GF-D8 (cell line): ENCODE measurements at regions not wholly inside any gene's neighbourhood (a gene's known extent, or its start where the extent isn't known, plus 50 kb on each side); places are given as distances from the start of the nearest gene placed in this dataset.

Experiments used
- DNase-seq: peaks from one replicate; lab custom pipeline; 2025; lab: John Stamatoyannopoulos, UW

DNA sequence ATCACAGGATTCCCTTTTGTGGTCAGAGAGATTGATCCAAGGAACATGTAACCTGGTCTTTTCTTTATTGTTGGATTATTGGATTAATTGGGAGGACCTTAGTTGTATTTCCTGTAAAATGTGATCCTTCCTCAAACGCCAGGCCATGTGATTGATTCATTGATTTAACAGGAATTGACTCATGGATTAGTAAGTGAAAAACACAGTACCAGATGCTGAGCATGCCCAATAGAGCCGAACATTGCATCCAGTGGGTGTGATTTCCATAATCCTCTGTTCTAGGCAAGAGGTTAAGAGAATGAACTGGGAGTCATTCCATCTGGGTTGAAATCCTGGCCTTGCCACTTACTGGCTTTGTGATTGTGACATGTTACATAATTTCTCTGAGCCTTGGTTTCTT lies 522.3 kb downstream of the MAT2B start:
- DNase-seq = no peak

DNA sequence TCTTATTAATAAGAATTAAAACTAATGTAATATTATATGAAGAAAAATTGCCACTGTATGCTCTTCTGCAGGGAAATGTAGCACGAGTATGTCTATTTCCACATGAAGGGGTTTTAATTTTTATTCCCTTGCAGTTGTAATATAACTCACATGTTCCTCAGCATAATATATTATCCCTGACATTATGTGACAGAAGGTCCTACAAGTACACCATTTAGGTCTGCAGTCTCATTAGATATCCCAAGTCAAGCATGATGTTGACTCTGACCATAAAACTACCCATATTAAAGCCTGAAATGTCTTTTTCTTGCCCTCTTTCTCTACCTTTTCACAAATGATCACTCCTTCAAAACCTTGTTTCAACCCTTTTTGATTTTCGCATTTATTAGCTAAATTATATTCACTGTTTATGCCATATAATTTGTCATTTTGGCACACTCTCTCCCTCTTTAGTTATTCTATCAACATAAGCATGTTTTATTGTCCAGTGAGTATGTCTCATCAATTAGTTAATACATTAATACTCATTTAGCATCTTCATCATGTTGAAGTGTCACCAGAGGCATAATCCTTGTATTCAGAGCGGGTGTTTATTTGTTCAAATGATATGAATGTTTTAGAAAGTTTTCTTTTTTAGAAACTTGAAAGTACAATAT lies 532.8 kb downstream of the MAT2B start:
- no peak for DNase-seq

- no peak for DNase-seq
Observed at GRCh38 chr5:164041105-164041504, 535.7 kb downstream of the MAT2B start.

- DNase-seq = no peak
Observed at GRCh38 chr5:164048359-164048926, 543.0 kb downstream of the MAT2B start.

DNA sequence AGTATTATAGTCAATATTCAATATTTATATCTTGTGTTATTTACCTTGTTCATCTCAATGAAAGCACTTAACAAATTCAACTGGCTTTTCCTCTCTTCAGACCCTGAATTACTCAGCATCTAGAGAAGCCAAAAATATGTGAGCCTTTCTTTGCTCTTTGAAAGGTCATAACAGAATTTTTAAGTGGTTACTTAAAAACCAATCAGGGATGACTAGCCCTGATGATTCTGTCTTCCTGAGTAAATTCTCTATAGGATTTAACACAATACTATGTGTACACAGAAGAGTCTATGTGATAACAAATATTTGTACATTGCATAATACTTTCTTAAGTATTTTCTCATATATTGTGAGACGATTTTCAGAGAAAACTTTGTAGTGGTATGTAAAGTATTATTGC lies 546.3 kb downstream of the MAT2B start:
- DNase-seq = no peak

GRCh38 chr5:164052536-164053093 lies 547.2 kb downstream of the MAT2B start:
- no peak for DNase-seq

DNA sequence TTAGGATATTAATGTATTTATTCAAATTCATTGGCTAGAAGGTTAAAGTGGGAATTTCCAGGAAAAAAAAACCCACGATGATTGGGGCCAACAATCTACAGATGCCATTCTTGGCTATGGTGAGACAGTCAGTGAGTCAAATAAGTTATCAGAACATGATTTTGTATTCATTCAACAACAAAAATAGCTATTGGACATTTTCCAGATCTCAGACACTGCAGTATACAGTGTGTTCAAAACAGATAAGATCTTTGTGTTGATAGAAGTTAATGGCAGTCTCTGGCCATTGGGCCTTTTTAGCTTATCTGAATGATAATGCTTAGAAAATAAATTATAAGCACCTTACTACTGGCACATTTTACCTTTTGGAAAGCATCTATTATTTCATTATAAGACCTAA lies 547.7 kb downstream of the MAT2B start:
- DNase-seq = no peak

GRCh38 chr5:164054461-164054860 lies 549.0 kb downstream of the MAT2B start:
- no peak for DNase-seq

DNA sequence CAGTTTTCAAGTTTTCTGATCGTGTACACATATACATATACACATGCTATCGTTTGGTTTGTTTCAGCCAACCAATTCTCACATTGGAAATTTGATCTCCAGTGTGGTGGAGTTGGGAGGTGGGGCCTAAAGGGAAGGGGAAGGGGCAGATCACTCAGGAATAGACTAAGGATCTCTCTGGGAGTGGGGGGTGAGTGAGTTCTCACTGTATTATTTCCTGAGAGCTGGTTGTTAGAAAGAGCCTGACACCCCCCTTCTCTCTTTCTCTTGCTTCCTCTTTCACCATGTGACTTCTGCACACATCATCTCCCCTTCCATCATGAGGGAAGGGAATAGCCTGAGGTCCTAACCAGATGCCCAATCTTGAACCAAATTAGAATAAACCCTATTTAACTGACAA lies 551.7 kb downstream of the MAT2B start:
- DNase-seq = no peak

GRCh38 chr5:164058621-164059020 lies 553.2 kb downstream of the MAT2B start:
- DNase-seq = no peak

DNA sequence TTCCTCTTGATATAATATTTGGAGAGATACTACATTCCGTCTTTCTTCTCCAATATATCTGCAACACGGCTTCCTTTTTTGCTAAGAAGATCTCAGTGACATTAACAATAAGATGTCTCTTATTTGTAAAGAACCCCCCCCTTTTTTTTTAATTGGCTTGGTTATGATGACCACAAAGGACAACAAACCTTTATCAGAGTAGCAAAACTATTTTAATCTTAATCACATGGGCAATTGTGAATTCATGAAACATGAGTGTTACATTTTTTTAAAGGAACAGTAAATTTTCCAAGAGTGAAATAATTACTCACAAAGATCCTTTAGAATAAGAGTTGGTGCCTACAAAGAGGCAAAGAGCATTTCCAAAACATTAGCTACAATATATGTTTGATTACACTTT lies 554.1 kb downstream of the MAT2B start:
- no peak for DNase-seq

- no peak for DNase-seq
Observed at GRCh38 chr5:164060786-164061355, 555.5 kb downstream of the MAT2B start.

DNA sequence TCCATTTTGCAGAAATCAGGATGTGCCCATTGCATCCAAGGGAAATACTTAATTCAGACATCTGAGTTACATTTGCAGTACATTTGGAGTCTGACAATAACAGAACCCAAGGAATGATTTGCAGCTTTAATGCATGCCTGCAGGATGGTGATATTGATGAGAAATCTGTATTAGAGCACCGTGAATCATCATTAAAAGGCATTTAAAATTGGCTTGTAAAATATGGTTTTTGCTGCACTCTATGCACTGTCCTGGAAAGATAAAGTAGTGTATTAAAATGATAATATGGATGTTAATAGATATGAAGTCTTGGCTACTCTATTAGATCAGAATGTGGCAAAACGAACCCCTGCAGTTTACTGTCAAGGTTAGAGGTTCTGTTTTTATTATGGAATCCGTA lies 556.9 kb downstream of the MAT2B start:
- no peak for DNase-seq

- no peak for DNase-seq
Observed at GRCh38 chr5:164065266-164065665, 559.8 kb downstream of the MAT2B start.

GRCh38 chr5:164071671-164072070 lies 566.3 kb downstream of the MAT2B start:
- no peak for DNase-seq

- no peak for DNase-seq
Observed at GRCh38 chr5:164073081-164073480, 567.7 kb downstream of the MAT2B start.

DNA sequence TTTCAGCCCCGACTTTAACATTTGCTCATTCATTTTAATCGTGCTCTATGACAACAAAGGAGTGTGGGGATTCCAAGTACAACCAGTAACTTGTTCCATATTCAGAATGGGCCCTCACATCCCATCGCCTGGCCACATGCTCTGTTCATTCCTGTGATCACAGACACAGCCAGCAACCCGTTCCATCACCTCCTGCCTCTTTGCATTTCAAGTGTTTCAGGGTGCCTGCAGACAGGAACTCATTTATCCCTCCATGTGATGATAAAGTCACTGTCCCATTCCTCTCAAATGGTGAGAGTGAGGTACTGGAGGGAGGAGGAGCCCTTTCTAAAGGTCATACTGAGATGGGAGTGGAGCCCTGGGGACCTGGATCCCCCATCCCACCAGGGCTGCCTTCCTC lies 571.1 kb downstream of the MAT2B start:
- no peak for DNase-seq

- no peak for DNase-seq
Observed at GRCh38 chr5:164090358-164090757, 584.9 kb downstream of the MAT2B start.

- DNase-seq = no peak
Observed at GRCh38 chr5:164091836-164092235, 586.4 kb downstream of the MAT2B start.

GRCh38 chr5:164094291-164094690 lies 588.9 kb downstream of the MAT2B start:
- no peak for DNase-seq

DNA sequence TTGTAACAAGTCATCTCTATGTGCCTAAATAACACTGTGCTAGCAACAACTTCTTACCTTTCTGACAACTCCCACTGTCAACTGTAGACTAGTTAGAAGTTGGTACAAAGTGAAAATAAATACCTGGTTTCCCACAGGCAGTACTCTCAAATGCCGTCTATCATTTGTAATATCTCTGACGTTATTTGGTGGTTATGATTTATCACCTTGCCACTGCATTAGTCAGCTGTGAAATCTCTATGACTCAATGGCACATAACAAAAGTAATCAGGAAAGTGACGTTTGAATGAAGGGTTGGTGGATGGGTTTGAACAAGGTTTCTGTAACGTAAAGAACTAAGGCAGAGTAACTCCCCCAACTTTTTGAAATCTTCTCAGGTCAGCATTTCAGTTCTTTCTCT lies 592.3 kb downstream of the MAT2B start:
- no peak for DNase-seq

GRCh38 chr5:164098531-164098930 lies 593.1 kb downstream of the MAT2B start:
- DNase-seq = no peak

- DNase-seq = no peak
Observed at GRCh38 chr5:164098979-164099378, 593.6 kb downstream of the MAT2B start.

DNA sequence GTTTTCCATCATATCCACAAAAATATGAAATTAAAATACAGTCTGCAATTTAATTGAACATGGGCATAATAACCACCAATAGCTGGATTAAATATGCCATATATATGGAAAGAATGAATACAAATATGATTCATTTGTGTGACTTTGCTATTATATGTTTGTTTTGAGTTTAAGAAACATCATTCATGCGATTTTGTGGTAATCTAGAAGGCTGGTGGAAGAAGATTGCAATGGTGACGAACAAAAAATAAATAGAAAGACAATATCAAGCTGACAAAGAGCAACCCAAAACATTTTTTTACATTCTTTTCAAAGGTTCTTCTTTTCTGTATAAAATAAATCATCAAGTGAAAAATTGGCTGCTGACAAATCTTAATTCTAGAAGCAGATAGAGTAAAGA lies 610.0 kb downstream of the MAT2B start:
- no peak for DNase-seq
